ENCODE measurements at regions not wholly inside any gene's neighbourhood (a gene's known extent, or its start where the extent isn't known, plus 50 kb on each side); places are given as distances from the start of the nearest gene placed in this dataset.

GRCh38 chr5:38634568-38635369 lies 78.3 kb upstream of the LIFR start:
- no peak for DNase-seq (ENCODE audit: low read depth in 1 of 2, low spot score in 1 of 2)
- in situ Hi-C loops (cut with HindIII; ENCODE audit: low pct_unique_long_range_greater_than_20kb, low sequenced_read_pairs), result no loop called here
- TF ChIP-seq JUND (IDR thresholded peaks at IDR 0.05; ENCODE audit: low read depth), result no peak

- peak; percentile 26 to 85 for DNase-seq (ENCODE audit: low read depth in 1 of 2, low spot score in 1 of 2)
- TF ChIP-seq JUND (IDR thresholded peaks at IDR 0.05; ENCODE audit: low read depth), result no peak
- in situ Hi-C loops (cut with HindIII; ENCODE audit: low pct_unique_long_range_greater_than_20kb, low sequenced_read_pairs), result no loop called here
Observed at GRCh38 chr5:38636626-38637025, 80.2 kb upstream of the LIFR start.

- no peak for TF ChIP-seq JUND (IDR thresholded peaks at IDR 0.05; ENCODE audit: low read depth)
- in situ Hi-C loops (cut with HindIII; ENCODE audit: low pct_unique_long_range_greater_than_20kb, low sequenced_read_pairs), result no loop called here
- DNase-seq (ENCODE audit: low read depth in 1 of 2, low spot score in 1 of 2), result no peak
Observed at GRCh38 chr5:38638656-38639055, 82.2 kb upstream of the LIFR start.

- DNase-seq (ENCODE audit: low read depth in 1 of 2, low spot score in 1 of 2), result no peak
- TF ChIP-seq JUND (IDR thresholded peaks at IDR 0.05; ENCODE audit: low read depth), result no peak
- in situ Hi-C loops (cut with HindIII; ENCODE audit: low pct_unique_long_range_greater_than_20kb, low sequenced_read_pairs), result no loop called here
Observed at GRCh38 chr5:38639377-38640358, 83.2 kb upstream of the LIFR start.

GRCh38 chr5:38641003-38641402 lies 84.6 kb upstream of the LIFR start:
- DNase-seq (ENCODE audit: low read depth in 1 of 2, low spot score in 1 of 2), result no peak
- TF ChIP-seq JUND (IDR thresholded peaks at IDR 0.05; ENCODE audit: low read depth), result no peak
- in situ Hi-C loops (cut with HindIII; ENCODE audit: low pct_unique_long_range_greater_than_20kb, low sequenced_read_pairs), result no loop called here

GRCh38 chr5:38642189-38642911 lies 85.9 kb upstream of the LIFR start:
- TF ChIP-seq JUND (IDR thresholded peaks at IDR 0.05; ENCODE audit: low read depth), result no peak
- no peak for DNase-seq (ENCODE audit: low read depth in 1 of 2, low spot score in 1 of 2)
- in situ Hi-C loops (cut with HindIII; ENCODE audit: low pct_unique_long_range_greater_than_20kb, low sequenced_read_pairs), result no loop called here

- TF ChIP-seq JUND (IDR thresholded peaks at IDR 0.05; ENCODE audit: low read depth), result no peak
- DNase-seq (ENCODE audit: low read depth in 1 of 2, low spot score in 1 of 2), result no peak
- in situ Hi-C loops (cut with HindIII; ENCODE audit: low pct_unique_long_range_greater_than_20kb, low sequenced_read_pairs), result no loop called here
Observed at GRCh38 chr5:38643616-38644015, 87.2 kb upstream of the LIFR start.

- in situ Hi-C loops (cut with HindIII; ENCODE audit: low pct_unique_long_range_greater_than_20kb, low sequenced_read_pairs), result no loop called here
- no peak for DNase-seq (ENCODE audit: low read depth in 1 of 2, low spot score in 1 of 2)
- no peak for TF ChIP-seq JUND (IDR thresholded peaks at IDR 0.05; ENCODE audit: low read depth)
Observed at GRCh38 chr5:38645508-38645907, 89.1 kb upstream of the LIFR start.

- in situ Hi-C loops (cut with HindIII; ENCODE audit: low pct_unique_long_range_greater_than_20kb, low sequenced_read_pairs), result no loop called here
- DNase-seq (ENCODE audit: low read depth in 1 of 2, low spot score in 1 of 2), result peak in 1 of 2 experiments; percentile 52
- TF ChIP-seq JUND (IDR thresholded peaks at IDR 0.05; ENCODE audit: low read depth), result no peak
Observed at GRCh38 chr5:38648703-38649291, 92.4 kb upstream of the LIFR start.

- DNase-seq (ENCODE audit: low read depth in 1 of 2, low spot score in 1 of 2), result no peak
- TF ChIP-seq JUND (IDR thresholded peaks at IDR 0.05; ENCODE audit: low read depth), result no peak
- in situ Hi-C loops (cut with HindIII; ENCODE audit: low pct_unique_long_range_greater_than_20kb, low sequenced_read_pairs), result no loop called here
Observed at GRCh38 chr5:38650540-38650939, 94.1 kb upstream of the LIFR start.

GRCh38 chr5:38650946-38651345 lies 94.5 kb upstream of the LIFR start:
- DNase-seq (ENCODE audit: low read depth in 1 of 2, low spot score in 1 of 2), result peak in 1 of 2 experiments; percentile 22
- in situ Hi-C loops (cut with HindIII; ENCODE audit: low pct_unique_long_range_greater_than_20kb, low sequenced_read_pairs), result no loop called here

GRCh38 chr5:38651806-38652205 lies 95.4 kb upstream of the LIFR start:
- in situ Hi-C loops (cut with HindIII; ENCODE audit: low pct_unique_long_range_greater_than_20kb, low sequenced_read_pairs), result no loop called here

More at GRCh38 chr5:38650946-38651345, 94.5 kb upstream of the LIFR start:
- TF ChIP-seq JUND (IDR thresholded peaks at IDR 0.05; ENCODE audit: low read depth), result no peak

More at GRCh38 chr5:38651806-38652205, 95.4 kb upstream of the LIFR start:
- DNase-seq (ENCODE audit: low read depth in 1 of 2, low spot score in 1 of 2), result no peak
- no peak for TF ChIP-seq JUND (IDR thresholded peaks at IDR 0.05; ENCODE audit: low read depth)
